GM12875 (cell line): ENCODE measurements at regions not wholly inside any gene's neighbourhood (a gene's known extent, or its start where the extent isn't known, plus 50 kb on each side); places are given as distances from the start of the nearest gene placed in this dataset.

ENCODE experiments used
- H3K4me3 ChIP-seq: one replicate; pipeline ENCODE4 v1.5.1; 2011; ENCODE audit warnings: low read depth, low read length, control low read depth
- TF ChIP-seq, protein P1 (sequence below): IDR thresholded peaks from 2 replicates; pipeline ENCODE4 v1.5.1; 2011; ENCODE audit warnings: low read depth, mild to moderate bottlenecking, control low read depth, inconsistent platforms, low read length, moderate library complexity, borderline replicate concordance; ENCODE audit not compliant: insufficient read depth

GRCh38 chr10:42975558-42976340 lies 101.1 kb upstream of the RET start:
- TF ChIP-seq, protein P1, sequence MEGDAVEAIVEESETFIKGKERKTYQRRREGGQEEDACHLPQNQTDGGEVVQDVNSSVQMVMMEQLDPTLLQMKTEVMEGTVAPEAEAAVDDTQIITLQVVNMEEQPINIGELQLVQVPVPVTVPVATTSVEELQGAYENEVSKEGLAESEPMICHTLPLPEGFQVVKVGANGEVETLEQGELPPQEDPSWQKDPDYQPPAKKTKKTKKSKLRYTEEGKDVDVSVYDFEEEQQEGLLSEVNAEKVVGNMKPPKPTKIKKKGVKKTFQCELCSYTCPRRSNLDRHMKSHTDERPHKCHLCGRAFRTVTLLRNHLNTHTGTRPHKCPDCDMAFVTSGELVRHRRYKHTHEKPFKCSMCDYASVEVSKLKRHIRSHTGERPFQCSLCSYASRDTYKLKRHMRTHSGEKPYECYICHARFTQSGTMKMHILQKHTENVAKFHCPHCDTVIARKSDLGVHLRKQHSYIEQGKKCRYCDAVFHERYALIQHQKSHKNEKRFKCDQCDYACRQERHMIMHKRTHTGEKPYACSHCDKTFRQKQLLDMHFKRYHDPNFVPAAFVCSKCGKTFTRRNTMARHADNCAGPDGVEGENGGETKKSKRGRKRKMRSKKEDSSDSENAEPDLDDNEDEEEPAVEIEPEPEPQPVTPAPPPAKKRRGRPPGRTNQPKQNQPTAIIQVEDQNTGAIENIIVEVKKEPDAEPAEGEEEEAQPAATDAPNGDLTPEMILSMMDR, result peak; percentile 23; the same call in 1 of the 2 replicates
- no peak overlapping the region for H3K4me3 ChIP-seq

DNA sequence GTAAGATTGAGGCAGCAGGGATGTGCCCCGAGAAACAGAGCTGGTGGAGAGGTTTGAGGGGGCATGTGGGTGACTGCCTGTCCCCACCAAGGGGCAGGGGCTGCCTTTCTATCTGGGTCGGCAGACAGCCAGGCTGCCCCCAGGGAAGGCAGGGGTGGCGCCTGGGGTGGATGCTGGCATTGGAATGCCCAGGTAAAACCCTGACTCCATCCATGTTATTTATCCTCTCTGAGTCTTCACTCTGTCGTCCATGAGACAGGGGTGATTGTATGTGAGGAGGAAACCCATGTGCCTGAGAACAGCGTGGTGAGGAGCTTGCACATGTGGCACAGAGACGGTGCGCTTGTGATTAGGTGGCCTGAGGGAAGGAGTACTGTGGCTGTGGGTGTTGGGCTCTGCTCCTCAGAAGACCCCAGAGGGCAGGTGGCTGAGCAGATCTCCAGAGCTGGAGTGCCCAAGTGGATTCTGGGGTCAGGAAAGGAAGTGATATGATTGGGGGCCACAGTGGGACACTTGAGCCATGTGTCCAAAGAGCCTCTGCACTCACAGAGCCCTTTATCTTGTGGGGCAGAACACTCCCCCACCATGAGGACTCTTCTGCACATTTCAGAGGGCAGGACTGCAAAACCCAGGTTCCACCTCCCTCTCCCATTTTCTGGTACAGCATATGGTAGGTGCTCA lies 100.4 kb upstream of the RET start:
- TF ChIP-seq, protein P1, result no peak

GRCh38 chr10:42977032-42977416 lies 99.8 kb upstream of the RET start:
- TF ChIP-seq, protein P1, result no peak
- no peak overlapping the region for H3K4me3 ChIP-seq

More for the DNA sequence above, 100.4 kb upstream of the RET start:
- no peak overlapping the region for H3K4me3 ChIP-seq

DNA sequence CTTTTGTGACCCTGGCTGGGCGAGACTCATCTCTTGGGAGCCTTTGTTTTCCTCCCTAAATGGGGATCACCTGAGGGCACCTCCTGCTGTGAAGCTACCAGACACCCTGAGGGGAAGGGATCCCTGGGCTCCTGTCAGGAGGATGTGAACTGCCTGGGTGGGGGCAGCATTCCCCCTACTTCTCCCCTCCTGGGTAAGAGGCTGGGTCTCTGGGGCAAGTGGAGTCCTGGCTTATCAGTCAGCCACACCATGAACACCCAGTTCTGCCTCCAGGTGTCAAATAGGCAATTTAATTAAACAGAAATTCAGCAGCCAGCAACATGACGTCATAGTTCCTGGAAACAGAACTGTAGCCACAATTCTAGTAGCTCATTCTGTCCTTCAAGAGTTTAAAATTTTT lies 97.7 kb upstream of the RET start:
- no peak overlapping the region for H3K4me3 ChIP-seq
- TF ChIP-seq, protein P1, result no peak

DNA sequence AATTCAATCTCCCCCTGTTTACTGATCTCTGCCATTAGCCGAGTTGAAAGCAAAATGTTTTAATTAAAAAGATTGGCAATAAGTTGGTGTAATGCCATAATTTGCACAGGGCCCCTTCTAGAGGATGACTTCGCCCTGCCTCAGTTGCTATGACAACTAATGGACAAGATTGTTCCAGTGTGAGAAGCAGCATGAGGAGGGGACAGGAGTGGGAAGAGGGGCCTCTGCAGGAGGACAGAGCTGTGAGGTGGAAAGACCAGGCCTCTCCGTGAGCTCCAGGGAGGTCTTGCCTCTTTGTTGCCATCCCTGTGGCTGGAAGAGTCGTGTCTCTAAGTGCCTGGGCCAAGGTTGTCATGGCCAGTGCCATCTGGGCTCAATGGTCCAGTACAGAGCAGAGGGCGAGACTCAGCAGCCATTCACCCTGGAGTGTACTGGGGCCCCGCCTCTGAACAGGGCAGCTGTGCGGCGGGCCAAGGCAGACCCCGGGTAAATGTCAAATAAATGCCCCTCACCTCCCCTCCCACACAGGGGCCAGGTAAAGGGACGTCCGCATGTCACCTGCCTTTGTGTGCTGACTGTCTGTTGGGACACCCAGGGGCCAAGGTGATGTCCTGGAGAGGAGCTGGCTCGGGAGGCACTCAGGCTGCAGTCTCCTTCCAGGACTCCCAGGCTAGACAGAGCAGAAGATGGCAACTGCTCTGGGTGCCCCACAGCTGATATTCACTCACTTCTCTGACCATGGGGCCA lies 97.0 kb upstream of the RET start:
- H3K4me3 ChIP-seq, result no peak overlapping the region
- TF ChIP-seq, protein P1, result no peak

DNA sequence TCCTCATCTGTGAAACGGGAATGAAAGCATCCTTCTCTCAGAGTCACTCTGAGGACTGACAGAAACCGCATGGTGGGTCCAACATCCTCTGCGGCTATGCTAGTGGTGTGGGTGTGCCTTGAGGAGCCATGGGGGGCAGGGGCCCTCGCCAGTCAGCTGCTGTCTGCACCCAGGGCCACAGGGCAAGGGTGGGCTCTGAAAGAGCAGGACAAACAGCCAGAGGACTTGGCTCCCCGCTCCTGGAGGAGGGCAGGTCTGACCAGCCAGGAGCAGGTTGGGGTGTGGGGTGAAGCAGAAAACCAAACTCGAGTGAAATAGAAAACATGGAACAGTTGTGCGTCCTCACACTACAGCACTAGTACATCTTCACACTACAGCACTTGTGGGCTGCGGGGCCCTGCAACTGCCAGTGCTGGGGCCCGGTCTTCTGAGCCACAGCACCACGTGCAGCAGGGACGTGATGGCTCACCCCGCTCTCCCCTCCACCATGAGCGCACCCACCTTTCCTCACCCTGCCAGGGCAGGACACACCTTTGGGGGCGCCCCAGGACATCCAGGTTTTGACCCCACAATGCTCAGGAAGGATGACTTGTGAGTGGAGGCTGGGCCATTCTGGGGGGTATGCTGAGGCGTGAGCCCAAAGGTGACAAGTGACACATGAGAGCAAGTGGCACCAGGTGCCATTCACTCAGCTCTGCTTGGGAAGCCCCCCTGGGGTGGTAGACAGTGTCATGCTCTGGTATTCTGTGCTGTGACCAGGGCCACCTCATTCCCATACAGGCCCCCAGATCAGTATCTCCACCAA lies 96.1 kb upstream of the RET start:
- TF ChIP-seq, protein P1, result no peak
- H3K4me3 ChIP-seq, result no peak overlapping the region
